NCI-H2029 (cell line): ENCODE measurements at regions not wholly inside any gene's neighbourhood (a gene's known extent, or its start where the extent isn't known, plus 50 kb on each side); places are given as distances from the start of the nearest gene placed in this dataset.
"Not testable (repeated sequence)": the region's sequence is repeated elsewhere in the genome, so short reads cannot be mapped to it uniquely, and the experiment has no call there.

Source experiments
- DNase-seq: peaks from one replicate; lab custom pipeline; 2025; lab: John Stamatoyannopoulos, UW

DNA sequence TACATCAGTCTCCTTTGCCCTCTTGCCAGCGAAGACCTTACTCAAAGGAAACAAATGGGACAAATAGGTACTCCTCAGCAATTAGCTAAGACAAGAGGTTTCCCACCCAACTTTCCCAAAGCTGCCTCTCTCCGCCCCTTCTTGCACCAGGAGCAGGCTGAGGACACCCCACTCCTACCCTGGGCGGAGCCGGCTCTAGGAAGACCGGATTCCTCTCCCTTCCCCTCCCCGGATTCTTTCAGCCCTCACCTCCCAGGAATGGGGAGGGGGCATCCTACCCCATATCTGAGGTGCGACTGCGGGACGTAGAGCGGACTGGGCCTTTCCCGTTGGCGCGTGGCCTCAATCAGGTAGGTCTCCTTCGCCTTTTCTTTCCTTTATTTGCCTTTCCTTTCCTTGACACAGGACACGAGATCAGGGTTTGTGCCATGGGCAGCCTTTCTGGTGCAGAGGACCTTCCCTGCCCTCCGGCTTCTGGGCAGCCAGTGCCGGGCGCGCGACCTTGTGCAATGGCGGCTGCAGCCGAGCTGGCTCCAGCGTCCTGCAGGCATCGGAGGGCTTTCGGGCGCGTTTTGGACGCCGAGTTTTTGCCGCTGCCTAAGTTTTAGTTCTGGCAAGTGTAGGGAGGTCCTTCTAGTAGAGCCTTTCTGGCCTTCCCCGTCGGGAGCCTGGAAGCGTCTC is 279.9 kb downstream of the PLS3 start:
- not testable (repeated sequence) for DNase-seq

DNA sequence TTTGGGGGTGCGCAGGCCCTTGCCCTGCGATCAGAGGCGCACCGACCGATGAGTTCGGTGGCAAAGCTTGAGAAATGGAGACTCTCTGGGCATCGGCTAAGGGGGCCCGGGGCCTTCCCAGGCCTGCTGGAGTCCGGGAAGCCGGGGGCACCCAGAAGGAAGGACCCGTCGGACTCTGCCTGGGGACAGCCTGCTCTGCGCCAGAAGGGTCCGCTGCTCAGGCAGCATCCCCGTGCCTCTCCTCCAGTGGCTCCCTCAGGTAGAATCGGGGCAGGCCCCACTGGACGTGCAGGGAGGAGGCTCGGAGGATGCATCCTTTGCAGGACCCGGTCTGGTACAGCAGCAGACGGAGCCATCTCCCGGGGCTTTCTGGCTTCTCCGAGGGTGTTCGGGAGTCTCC is 290.0 kb downstream of the PLS3 start:
- not testable (repeated sequence) for DNase-seq

GRCh38 chrX:115853260-115853659 is 292.3 kb downstream of the PLS3 start:
- DNase-seq, result not testable (repeated sequence)

GRCh38 chrX:115881170-115881569 is 289.4 kb upstream of the AGTR2 start:
- not testable (repeated sequence) for DNase-seq

DNA sequence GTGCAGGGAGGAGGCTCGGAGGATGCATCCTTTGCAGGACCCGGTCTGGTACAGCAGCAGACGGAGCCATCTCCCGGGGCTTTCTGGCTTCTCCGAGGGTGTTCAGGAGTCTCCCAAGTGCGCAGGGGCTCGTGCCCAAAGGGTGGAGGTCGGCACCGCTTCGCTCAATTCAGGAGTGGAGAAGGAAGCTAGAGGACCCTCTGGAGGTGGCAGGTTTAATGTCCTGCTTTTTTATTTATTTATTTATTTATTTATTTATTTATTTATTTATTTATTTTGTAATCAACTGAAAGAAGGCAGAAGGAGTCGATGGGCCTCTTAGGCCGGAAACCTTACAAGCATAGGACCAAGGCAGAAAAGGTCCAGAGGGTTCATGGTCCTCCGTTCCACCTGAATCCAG is 286.4 kb upstream of the AGTR2 start:
- not testable (repeated sequence) for DNase-seq

DNA sequence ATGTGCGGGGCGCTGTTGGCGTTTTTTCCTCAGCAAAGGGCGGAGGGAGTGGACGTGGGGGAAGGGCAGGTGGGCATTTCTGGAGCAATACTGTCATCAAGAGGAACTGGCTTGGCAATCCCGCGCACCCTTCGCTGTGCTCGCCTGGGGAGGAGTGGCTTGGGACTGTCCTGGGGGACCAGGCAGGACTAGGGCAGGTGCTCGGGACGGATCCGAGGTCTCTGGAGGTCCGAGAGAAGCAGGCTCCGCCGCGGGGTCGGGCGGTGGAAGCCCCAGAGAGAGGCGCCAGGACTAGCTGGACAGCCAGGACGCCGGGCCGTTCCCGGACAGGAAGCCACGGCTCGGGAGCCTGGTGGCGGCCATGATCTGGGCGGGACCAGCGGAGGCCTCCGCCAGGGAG is 282.5 kb upstream of the AGTR2 start:
- DNase-seq, result not testable (repeated sequence)

GRCh38 chrX:115888519-115888918 is 282.0 kb upstream of the AGTR2 start:
- DNase-seq, result not testable (repeated sequence)

DNA sequence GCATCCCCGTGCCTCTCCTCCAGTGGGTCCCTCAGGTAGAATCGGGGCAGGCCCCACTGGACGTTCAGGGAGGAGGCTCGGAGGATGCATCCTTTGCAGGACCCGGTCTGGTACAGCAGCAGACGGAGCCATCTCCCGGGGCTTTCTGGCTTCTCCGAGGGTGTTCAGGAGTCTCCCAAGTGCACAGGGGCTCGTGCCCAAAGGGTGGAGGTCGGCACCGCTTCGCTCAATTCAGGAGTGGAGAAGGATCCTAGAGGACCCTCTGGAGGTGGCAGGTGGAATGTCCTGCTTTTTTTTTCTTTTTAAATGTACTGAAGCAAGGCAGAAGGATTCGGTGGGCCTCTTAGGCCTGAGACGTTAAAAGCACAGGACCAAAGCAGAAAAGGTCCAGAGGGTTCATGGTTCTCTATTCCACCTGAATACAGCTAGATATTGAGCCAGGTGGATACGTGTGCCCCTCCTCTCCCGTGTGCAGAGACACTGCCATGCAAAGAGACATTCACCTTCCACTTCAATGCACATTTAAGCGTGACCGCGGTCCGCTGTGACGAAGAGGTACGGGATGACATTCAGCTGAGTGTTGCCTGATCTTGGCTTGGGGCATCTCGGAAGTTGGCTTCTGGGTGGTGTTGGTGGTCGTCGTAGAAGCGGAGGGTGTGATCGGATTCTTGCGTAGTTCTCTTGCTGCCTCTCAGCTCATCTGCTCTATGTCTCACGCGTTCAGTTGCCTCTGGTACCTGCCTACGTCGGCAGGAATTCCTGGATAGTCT is 281.2 kb upstream of the AGTR2 start:
- no peak for DNase-seq

DNA sequence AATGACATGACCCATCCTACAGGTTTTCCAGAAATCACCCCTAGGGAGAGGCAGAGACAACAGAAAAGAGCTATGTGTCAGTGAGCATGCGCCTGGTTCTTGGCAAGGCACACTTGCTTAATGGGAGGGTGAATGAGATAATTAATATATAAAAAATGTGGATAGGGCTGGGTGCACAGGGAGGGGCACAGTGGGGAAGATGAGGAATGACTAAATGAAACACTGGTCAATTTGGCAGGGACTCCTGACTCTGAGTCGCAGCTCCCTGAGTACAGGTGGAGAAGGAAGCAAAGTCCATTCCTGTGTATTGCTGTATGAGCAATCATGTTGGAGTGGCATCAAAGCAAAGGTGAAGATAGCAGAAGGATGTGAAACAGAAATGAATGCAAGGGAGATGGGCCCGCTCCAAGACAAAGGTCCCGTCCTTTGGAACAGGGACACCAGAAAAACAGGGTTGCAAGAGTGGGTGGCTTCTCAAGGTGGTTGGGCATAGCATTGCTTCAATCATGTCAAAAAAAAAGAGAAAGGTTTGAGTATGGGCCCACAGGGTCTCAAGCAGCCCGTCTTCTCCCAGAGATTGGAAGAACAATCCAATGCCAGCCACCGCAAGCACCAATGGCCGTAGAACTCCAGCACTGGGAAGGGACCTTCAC is 278.4 kb upstream of the AGTR2 start:
- DNase-seq, result no peak

DNA sequence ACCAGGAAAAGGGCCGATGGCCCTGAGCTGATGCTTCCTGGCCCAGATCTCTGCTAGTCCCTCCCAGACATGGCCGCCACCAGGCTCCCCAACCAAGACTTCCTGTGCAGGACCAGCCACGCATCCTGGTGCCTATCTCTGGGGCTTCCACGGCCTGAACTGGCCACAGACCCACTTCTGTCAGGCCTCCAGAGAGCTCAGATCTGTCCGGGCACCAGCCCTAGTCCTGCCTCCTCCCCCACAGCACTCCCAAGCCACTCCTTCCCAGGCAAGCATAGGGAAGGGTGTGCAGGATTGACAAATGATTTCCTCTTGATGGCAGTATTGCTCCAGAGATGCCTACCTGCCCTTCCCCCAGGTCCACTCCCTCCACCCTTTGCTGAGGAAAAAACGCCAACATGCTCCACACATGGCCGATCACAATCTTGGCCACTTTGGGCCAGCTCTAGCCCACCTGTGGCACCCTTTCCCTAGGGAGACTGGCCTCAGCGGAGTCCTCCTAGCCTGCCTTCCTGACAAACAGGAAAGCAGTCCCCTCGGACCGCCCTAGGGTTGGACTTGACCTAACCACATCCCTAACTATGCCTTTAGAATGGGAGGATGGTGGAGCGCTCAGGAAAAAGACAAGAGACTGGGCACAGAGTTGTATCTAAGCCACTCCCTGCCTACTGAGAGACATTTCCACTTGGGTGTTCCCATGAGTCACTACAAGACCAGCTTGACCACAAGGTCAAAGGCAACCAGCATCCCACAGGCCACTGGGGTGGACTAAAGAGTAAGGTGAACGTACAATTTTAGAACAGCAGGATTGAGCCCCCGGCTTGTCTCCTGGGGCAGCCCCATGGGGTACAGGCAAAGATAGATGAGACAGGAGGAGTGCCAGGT is 277.5 kb upstream of the AGTR2 start:
- DNase-seq, result peak; percentile 42

- DNase-seq, result peak; percentile 30
Observed at GRCh38 chrX:115894087-115894486, 276.5 kb upstream of the AGTR2 start.

- no peak for DNase-seq
Observed at GRCh38 chrX:115895678-115896329, 274.7 kb upstream of the AGTR2 start.

- no peak for DNase-seq
Observed at GRCh38 chrX:115896362-115896761, 274.2 kb upstream of the AGTR2 start.

DNA sequence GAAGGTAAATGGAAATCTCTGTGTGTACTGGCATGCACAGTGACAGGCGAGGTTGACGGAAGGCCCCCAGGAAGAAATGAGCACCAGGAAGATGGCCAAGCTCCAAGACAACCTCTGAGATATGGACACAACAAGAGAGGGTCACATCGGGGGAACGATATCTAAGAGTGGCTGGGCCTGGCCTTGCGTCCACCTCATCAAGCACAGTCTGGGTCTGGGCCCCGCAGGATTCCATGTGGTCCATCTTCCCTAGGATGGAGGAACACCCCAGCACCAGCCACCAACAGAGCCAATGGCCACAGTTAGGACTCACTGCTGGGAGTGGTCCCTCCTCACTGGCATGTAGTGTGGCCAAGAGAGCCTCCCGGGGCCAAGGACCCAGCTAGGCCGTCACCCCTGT is 272.6 kb upstream of the AGTR2 start:
- no peak for DNase-seq

DNA sequence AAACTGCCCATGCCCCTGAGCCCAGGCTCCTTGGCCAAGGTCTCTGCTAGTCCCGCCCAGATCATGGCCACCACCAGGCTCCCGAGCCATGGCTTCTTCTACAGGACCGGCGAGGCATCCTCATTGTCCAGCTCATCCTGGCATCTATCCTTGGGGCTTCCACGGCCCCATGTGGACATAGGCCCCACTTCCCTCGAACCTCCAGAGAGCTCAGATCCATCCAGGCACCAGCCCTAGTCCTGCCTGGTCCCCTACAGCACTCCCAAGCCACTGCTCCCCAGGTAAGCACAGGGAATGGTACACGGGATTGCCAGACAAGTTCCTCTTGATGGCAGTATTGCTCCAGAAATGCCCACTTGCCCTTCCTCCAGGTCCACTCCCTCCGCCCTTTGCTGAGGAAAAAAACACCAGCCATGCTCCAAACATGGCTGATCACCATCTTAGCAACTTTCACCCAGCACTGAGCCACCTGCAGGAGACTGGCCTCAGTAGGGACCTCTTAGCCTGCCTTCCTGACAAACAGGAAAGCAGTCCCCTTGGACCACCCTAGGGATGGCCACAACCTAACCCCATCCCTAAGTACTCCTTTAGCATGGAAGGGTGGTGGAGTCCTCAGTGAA is 272.1 kb upstream of the AGTR2 start:
- peak; percentile 83 for DNase-seq

GRCh38 chrX:115900425-115900824 is 270.1 kb upstream of the AGTR2 start:
- DNase-seq, result no peak

GRCh38 chrX:115901241-115901640 is 269.3 kb upstream of the AGTR2 start:
- DNase-seq, result no peak

- DNase-seq, result no peak
Observed at GRCh38 chrX:115902995-115903394, 267.5 kb upstream of the AGTR2 start.

GRCh38 chrX:115906276-115906675 is 264.3 kb upstream of the AGTR2 start:
- DNase-seq, result no peak

DNA sequence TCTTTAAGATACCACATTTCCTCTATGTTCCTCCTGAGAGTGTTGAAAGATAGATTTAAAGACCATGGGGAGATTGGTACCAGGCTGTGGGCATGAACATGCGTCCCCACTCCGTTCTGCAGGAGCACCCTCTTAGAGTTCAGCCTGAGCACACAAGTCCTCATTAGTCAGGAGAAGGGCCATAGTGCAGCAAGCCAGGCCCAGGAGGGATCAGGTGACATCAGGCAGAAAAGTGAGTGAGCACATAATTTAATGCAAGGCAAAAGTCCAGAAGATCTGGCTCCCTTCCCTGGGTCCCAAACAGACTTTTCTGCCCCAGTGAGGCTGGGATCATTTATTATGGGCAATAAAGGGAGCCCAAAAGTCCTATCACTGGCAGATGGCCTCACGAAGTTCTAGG is 263.7 kb upstream of the AGTR2 start:
- no peak for DNase-seq

DNA sequence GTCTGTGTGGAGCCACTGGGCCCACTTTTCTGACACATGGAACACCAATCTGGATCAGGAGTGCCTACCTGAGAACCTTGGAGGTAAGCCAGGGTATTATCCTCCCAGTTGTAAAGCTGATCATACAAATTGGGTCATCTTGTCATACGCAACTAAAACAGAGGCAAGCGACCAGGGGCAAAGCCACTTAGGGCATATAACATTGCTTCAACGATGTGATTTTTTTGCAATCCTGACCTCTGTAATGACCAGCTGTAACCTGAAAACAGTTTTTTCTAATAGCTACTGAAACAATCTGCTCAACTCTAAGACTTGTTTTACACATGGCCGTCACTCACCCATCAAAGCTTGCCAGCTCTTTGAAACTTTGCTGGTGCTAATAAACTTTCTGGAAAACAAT is 261.5 kb upstream of the AGTR2 start:
- DNase-seq, result no peak
